ENCODE measurements at regions not wholly inside any gene's neighbourhood (a gene's known extent, or its start where the extent isn't known, plus 50 kb on each side); places are given as distances from the start of the nearest gene placed in this dataset.

DNA sequence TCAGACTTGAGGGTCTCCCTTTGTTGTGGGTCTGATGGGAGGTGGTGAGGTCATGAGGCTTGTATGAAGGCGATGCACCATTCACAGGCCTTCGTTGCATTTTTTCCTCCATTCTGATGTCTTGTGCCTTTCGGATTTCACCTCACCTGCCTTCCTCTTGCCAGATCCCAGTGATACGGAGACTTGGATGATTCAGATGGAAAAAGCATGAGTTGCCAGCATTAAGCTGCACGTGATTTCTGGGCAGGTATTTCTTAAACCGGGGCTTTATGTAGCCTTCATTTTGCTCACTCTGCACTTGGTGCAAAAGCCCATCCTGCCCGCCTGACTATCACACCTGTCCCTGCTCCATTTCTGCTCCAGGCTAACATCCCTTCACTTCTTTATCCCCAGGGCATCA is 216.7 kb downstream of the SNX19 start:
- Histone ChIP-seq H3K79me2 (ENCODE audit: control insufficient read depth, insufficient read depth, low read length) (no peaks in the 10 kb centered on the region), H3K27me3 (ENCODE audit: control insufficient read depth, extremely low read depth, insufficient read depth, low read length) (no peaks in the 10 kb centered on the region), H3K4me3 (ENCODE audit: control insufficient read depth in 2 of 3, extremely low read depth in 1 of 3, insufficient read depth in 2 of 3, low read depth in 1 of 3, low read length in 3 of 3) (no peak overlapping the region), H3K9ac (ENCODE audit: control insufficient read depth, extremely low read depth, insufficient read depth, low read length) (no peak overlapping the region), H3K9me3 (ENCODE audit: control insufficient read depth, low read depth, low read length) (no peaks in the 10 kb centered on the region), H3K36me3 (ENCODE audit: control insufficient read depth in 2 of 2, extremely low read depth in 1 of 2, insufficient read depth in 2 of 2, low read length in 2 of 2) (no peaks in the 10 kb centered on the region), H3K9me1 (ENCODE audit: control insufficient read depth, extremely low read depth, insufficient read depth, low read length) (no peaks in the 10 kb centered on the region), H3K4me2 (ENCODE audit: control insufficient read depth, extremely low read depth, insufficient read depth, low read depth, low read length) (no peak overlapping the region), H3K4me1 (ENCODE audit: control insufficient read depth, extremely low read depth, insufficient read depth, low read length) (no peaks in the 10 kb centered on the region), H4K20me1 (ENCODE audit: control insufficient read depth, extremely low read depth, insufficient read depth, low read length) (no peaks in the 10 kb centered on the region), H3K27ac (ENCODE audit: control insufficient read depth, insufficient read depth, low read length) (no peak overlapping the region), H2AFZ (ENCODE audit: control insufficient read depth, low read length) (no peak overlapping the region)
- TF ChIP-seq, protein P1, sequence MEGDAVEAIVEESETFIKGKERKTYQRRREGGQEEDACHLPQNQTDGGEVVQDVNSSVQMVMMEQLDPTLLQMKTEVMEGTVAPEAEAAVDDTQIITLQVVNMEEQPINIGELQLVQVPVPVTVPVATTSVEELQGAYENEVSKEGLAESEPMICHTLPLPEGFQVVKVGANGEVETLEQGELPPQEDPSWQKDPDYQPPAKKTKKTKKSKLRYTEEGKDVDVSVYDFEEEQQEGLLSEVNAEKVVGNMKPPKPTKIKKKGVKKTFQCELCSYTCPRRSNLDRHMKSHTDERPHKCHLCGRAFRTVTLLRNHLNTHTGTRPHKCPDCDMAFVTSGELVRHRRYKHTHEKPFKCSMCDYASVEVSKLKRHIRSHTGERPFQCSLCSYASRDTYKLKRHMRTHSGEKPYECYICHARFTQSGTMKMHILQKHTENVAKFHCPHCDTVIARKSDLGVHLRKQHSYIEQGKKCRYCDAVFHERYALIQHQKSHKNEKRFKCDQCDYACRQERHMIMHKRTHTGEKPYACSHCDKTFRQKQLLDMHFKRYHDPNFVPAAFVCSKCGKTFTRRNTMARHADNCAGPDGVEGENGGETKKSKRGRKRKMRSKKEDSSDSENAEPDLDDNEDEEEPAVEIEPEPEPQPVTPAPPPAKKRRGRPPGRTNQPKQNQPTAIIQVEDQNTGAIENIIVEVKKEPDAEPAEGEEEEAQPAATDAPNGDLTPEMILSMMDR (optimal IDR thresholded peaks at IDR 0.05 in 1 of 3, IDR thresholded peaks at IDR 0.05 in 1 of 3, conservative IDR thresholded peaks at IDR 0.05 in 1 of 3; ENCODE audit: extremely low read depth in 1 of 3, insufficient read depth in 2 of 3, low read length in 3 of 3): no peak
- DNase-seq (ENCODE audit: low read depth, low spot score): no peak
- FAIRE-seq: no peak
- dilution Hi-C loops (cut with MboI; ENCODE audit: extremely low pct_ligation_motif_present, low sequenced_read_pairs): no loop called here

DNA sequence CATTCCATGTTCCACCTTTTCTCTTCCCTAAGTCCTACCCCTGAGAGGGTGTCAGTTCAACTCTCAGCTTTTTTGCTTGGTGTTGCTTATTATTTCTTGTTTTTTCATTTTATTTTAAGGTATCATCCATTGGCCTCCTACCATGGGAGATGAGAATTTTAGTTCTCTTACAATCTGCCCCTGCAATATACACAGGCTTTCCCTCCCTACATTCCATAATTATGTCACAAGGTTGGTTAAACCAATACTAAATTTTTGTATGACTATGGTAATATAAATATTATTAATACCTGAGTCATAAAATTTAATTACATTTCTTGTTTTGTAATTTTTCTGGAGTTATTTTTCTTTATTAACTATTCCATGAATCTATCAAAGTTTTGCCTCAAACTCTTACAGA is 216.2 kb downstream of the SNX19 start:
- no peak for TF ChIP-seq EZH2 (IDR thresholded peaks at IDR 0.05; ENCODE audit: low read length)
- TF ChIP-seq, protein P1 (optimal IDR thresholded peaks at IDR 0.05 in 1 of 3, IDR thresholded peaks at IDR 0.05 in 1 of 3, conservative IDR thresholded peaks at IDR 0.05 in 1 of 3; ENCODE audit: extremely low read depth in 1 of 3, insufficient read depth in 2 of 3, low read length in 3 of 3): no peak
- Histone ChIP-seq H3K9ac (ENCODE audit: control insufficient read depth, extremely low read depth, insufficient read depth, low read length) (no peak overlapping the region), H3K36me3 (ENCODE audit: control insufficient read depth in 2 of 2, extremely low read depth in 1 of 2, insufficient read depth in 2 of 2, low read length in 2 of 2) (no peaks in the 10 kb centered on the region), H2AFZ (ENCODE audit: control insufficient read depth, low read length) (no peak overlapping the region), H3K27me3 (ENCODE audit: control insufficient read depth, extremely low read depth, insufficient read depth, low read length) (no peaks in the 10 kb centered on the region), H3K4me1 (ENCODE audit: control insufficient read depth, extremely low read depth, insufficient read depth, low read length) (no peaks in the 10 kb centered on the region), H3K9me3 (ENCODE audit: control insufficient read depth, low read depth, low read length) (no peaks in the 10 kb centered on the region), H3K79me2 (ENCODE audit: control insufficient read depth, insufficient read depth, low read length) (no peaks in the 10 kb centered on the region), H3K9me1 (ENCODE audit: control insufficient read depth, extremely low read depth, insufficient read depth, low read length) (no peaks in the 10 kb centered on the region), H3K4me3 (ENCODE audit: control insufficient read depth in 2 of 3, extremely low read depth in 1 of 3, insufficient read depth in 2 of 3, low read depth in 1 of 3, low read length in 3 of 3) (no peak overlapping the region), H3K4me2 (ENCODE audit: control insufficient read depth, extremely low read depth, insufficient read depth, low read depth, low read length) (no peak overlapping the region), H3K27ac (ENCODE audit: control insufficient read depth, insufficient read depth, low read length) (no peak overlapping the region), H4K20me1 (ENCODE audit: control insufficient read depth, extremely low read depth, insufficient read depth, low read length) (no peaks in the 10 kb centered on the region)
- dilution Hi-C loops (cut with MboI; ENCODE audit: extremely low pct_ligation_motif_present, low sequenced_read_pairs): no loop called here
- DNase-seq (ENCODE audit: low read depth, low spot score) (no peak), FAIRE-seq (no peak)
